OCI-LY7 (cell line): ENCODE measurements at regions not wholly inside any gene's neighbourhood (a gene's known extent, or its start where the extent isn't known, plus 50 kb on each side); places are given as distances from the start of the nearest gene placed in this dataset.

Experiments used
- BruUV-seq: library from RNA; stranded (reverse); fragments of 400-500 nt; replicated peaks from 2 replicates; lab custom pipeline; 2021; lab: Mats Ljungman, UMichigan
- CTCF ChIA-PET: fragments of 300-600 bp; sonication (Branson Sonifier 250); formaldehyde crosslinking; loops from one replicate; lab custom pipeline; 2022; ENCODE audit warnings: antibody characterized with exemption; ENCODE audit not compliant: unreplicated experiment; lab: Charles Lee
- POLR2A ChIA-PET: fragments of 300-600 bp; sonication (Branson Sonifier 250); formaldehyde crosslinking; loops from one replicate; lab custom pipeline; 2022; ENCODE audit warnings: antibody characterized with exemption; lab: Charles Lee
- DNase-seq: peaks from one replicate; pipeline ENCODE4 v3.0.0-alpha.2; 2015; ENCODE audit warnings: low spot score
- H2AFZ ChIP-seq: fragments of 200-600 bp; sonication (generic), shearing (Covaris generic); 2 replicates; pipeline ENCODE4 v1.6.1; 2014; ENCODE audit warnings: mild to moderate bottlenecking, antibody characterized with exemption, low read length, moderate library complexity
- H3K27ac ChIP-seq: fragments of 200-600 bp; sonication (generic); 2 replicates; pipeline ENCODE4 v1.5.1; 2014; ENCODE audit warnings: mixed run types, low read depth, mild to moderate bottlenecking, moderate library complexity, low read length, inconsistent platforms; ENCODE audit not compliant: poor library complexity, severe bottlenecking
- H3K36me3 ChIP-seq: fragments of 200-600 bp; sonication (generic); 2 replicates; pipeline ENCODE4 v1.6.1; 2014; ENCODE audit warnings: mild to moderate bottlenecking, antibody characterized with exemption, low read length, moderate library complexity, mixed read lengths; ENCODE audit not compliant: insufficient read depth
- H3K4me1 ChIP-seq: fragments of 200-600 bp; sonication (generic); 2 replicates; pipeline ENCODE4 v1.5.1; 2014; ENCODE audit warnings: mild to moderate bottlenecking, low read length; ENCODE audit not compliant: insufficient read depth, poor library complexity, severe bottlenecking
- H3K4me2 ChIP-seq: fragments of 200-600 bp; sonication (generic); 2 replicates; pipeline ENCODE4 v1.6.1; 2014; ENCODE audit warnings: mild to moderate bottlenecking, low read length
- H3K4me3 ChIP-seq: fragments of 200-600 bp; sonication (generic); 2 replicates; pipeline ENCODE4 v1.5.1; 2014; ENCODE audit warnings: mild to moderate bottlenecking, low read depth, low read length; ENCODE audit not compliant: poor library complexity, severe bottlenecking
- H3K79me2 ChIP-seq: fragments of 200-600 bp; sonication (generic); 2 replicates; pipeline ENCODE4 v1.6.1; 2016; ENCODE audit warnings: low read depth, mild to moderate bottlenecking, low read length, moderate library complexity, mixed read lengths; ENCODE audit not compliant: insufficient read depth
- H3K9me2 ChIP-seq: fragments of 200-600 bp; sonication (generic); 2 replicates; pipeline ENCODE4 v1.6.1; 2016; ENCODE audit warnings: mild to moderate bottlenecking, low read length, mixed read lengths; ENCODE audit not compliant: insufficient read depth
- H3K9me3 ChIP-seq: fragments of 200-600 bp; sonication (generic); 2 replicates; pipeline ENCODE4 v1.6.1; 2014; ENCODE audit warnings: mild to moderate bottlenecking, mixed run types, low read length, mixed read lengths
- H4K20me1 ChIP-seq: fragments of 200-600 bp; sonication (generic); 2 replicates; pipeline ENCODE4 v1.6.1; 2014; ENCODE audit warnings: mild to moderate bottlenecking, antibody characterized with exemption, low read length, moderate library complexity, mixed read lengths; ENCODE audit not compliant: insufficient read depth
- CTCF ChIP-seq: fragments of 200-600 bp; sonication (generic); conservative IDR thresholded peaks from 2 replicates; pipeline ENCODE4 v1.5.1; 2014; ENCODE audit warnings: mild to moderate bottlenecking, antibody characterized with exemption, low read length, moderate library complexity, mixed read lengths
- EZH2phosphoT487 ChIP-seq: fragments of 200-600 bp; sonication (generic); IDR thresholded peaks from 2 replicates; pipeline ENCODE4 v1.6.1; 2018; ENCODE audit warnings: low read depth, borderline replicate concordance, mild to moderate bottlenecking, mixed run types, antibody characterized with exemption, low read length, moderate library complexity, mixed read lengths
- intact Hi-C: fragments of 100-400 bp; cut with micrococcal nuclease; formaldehyde crosslinking; loops from one replicate; pipeline ENCODE4 v1.10.0; 2022; ENCODE audit not compliant: unreplicated experiment

- TF ChIP-seq EZH2phosphoT487, result no peak
- TF ChIP-seq CTCF, result no peak
- no peak overlapping the region for H2AFZ ChIP-seq
- BruUV-seq, result no TSS peak
- intact Hi-C loops, result no loop called here
- DNase-seq, result no peak
- no peaks in the 10 kb centered on the region for H4K20me1 ChIP-seq
- no peak overlapping the region for H3K27ac ChIP-seq
- no peaks in the 10 kb centered on the region for H3K9me3 ChIP-seq
- no peaks in the 10 kb centered on the region for H3K9me2 ChIP-seq
- ChIA-PET POLR2A (interaction anchor here (0.6 kb wide), 1 partner anchor 18 kb away, joined by 5 read pairs; no protein-coding TSS in a partner anchor), CTCF (no interaction called here)
- H3K4me2 ChIP-seq, result no peak overlapping the region
- H3K79me2 ChIP-seq, result no peaks in the 10 kb centered on the region
- H3K4me1 ChIP-seq, result peaks cover 7% of the 10 kb centered on the region
- H3K36me3 ChIP-seq, result no peaks in the 10 kb centered on the region
- H3K4me3 ChIP-seq, result no peak overlapping the region
Measured at GRCh38 chr1:199149591-199149990, 510.8 kb downstream of the PTPRC start.

- Histone ChIP-seq H3K9me3 (no peaks in the 10 kb centered on the region), H3K4me3 (no peak overlapping the region), H2AFZ (no peak overlapping the region), H3K79me2 (no peaks in the 10 kb centered on the region), H4K20me1 (no peaks in the 10 kb centered on the region), H3K9me2 (no peaks in the 10 kb centered on the region), H3K36me3 (no peaks in the 10 kb centered on the region), H3K27ac (no peak overlapping the region), H3K4me2 (no peak overlapping the region; the same call in 1 of the 2 replicates), H3K4me1 (peaks cover 7% of the 10 kb centered on the region)
- CTCF ChIA-PET, result no interaction called here
- DNase-seq, result no peak
- no TSS peak for BruUV-seq
- POLR2A ChIA-PET, result no interaction called here
- intact Hi-C loops, result loop anchor here (5.0 kb wide), 1 partner anchor 37 kb away; no protein-coding TSS in a partner anchor
- no peak for TF ChIP-seq CTCF
- no peak for TF ChIP-seq EZH2phosphoT487
Measured at GRCh38 chr1:199150756-199151155, 511.9 kb downstream of the PTPRC start.

- no TSS peak for BruUV-seq
- Histone ChIP-seq H3K4me2 (peak overlapping the region; percentile 34; the same call in 1 of the 2 replicates), H3K4me3 (no peak overlapping the region), H3K9me3 (no peaks in the 10 kb centered on the region), H3K4me1 (peaks cover 7% of the 10 kb centered on the region), H4K20me1 (no peaks in the 10 kb centered on the region), H2AFZ (no peak overlapping the region), H3K36me3 (no peaks in the 10 kb centered on the region), H3K79me2 (no peaks in the 10 kb centered on the region), H3K27ac (no peak overlapping the region), H3K9me2 (no peaks in the 10 kb centered on the region)
- POLR2A ChIA-PET, result interaction anchor here (0.7 to 1.4 kb wide), 3 partner anchors 8 to 64 kb away, joined by 3 to 7 read pairs (median 3); no protein-coding TSS in a partner anchor
- CTCF ChIA-PET, result no interaction called here
- no peak for DNase-seq
- intact Hi-C loops, result loop anchor here (5.0 kb wide), 1 partner anchor 35 kb away; no protein-coding TSS in a partner anchor
- no peak for TF ChIP-seq EZH2phosphoT487
- TF ChIP-seq CTCF, result no peak
Measured at GRCh38 chr1:199151634-199152425, 513.0 kb downstream of the PTPRC start.
